PC-3 (cell line): ENCODE measurements at regions not wholly inside any gene's neighbourhood (a gene's known extent, or its start where the extent isn't known, plus 50 kb on each side); places are given as distances from the start of the nearest gene placed in this dataset.

Experiments used
- CTCF ChIP-seq: fragments of 300-600 bp; sonication (generic); conservative IDR thresholded peaks from 2 replicates; pipeline ENCODE4 v1.5.1; 2017; ENCODE audit warnings: antibody characterized with exemption, low read depth, mild to moderate bottlenecking, low read length
- EZH2 ChIP-seq: fragments of 300-600 bp; sonication (generic); IDR thresholded peaks from one replicate; pipeline ENCODE4 v1.6.1; 2017; ENCODE audit warnings: antibody characterized with exemption, mild to moderate bottlenecking, low read length; ENCODE audit not compliant: unreplicated experiment
- EZH2phosphoT487 ChIP-seq: fragments of 300-600 bp; sonication (generic); IDR thresholded peaks from 2 replicates; pipeline ENCODE4 v1.6.1; 2018; ENCODE audit warnings: mild to moderate bottlenecking, antibody characterized with exemption, low read length, borderline replicate concordance

- no peak for TF ChIP-seq CTCF
- no peak for TF ChIP-seq EZH2
- no peak for TF ChIP-seq EZH2phosphoT487
These were observed 186.9 kb downstream of the LMBRD1 start for GRCh38 chr6:69609836-69610472.
